HG03064 (cell line): ENCODE measurements at regions not wholly inside any gene's neighbourhood (a gene's known extent, or its start where the extent isn't known, plus 50 kb on each side); places are given as distances from the start of the nearest gene placed in this dataset.
A peak's percentile ranks its signal among the peaks of the same experiment; 100 is the strongest.

Experiments
- ATAC-seq: cut with Tn5 transposase; IDR thresholded peaks from one replicate; pipeline ENCODE4 v1.9.1; 2021; ENCODE audit warnings: low read depth; ENCODE audit not compliant: unreplicated experiment

GRCh38 chr5:110027527-110028322 lies 338.0 kb downstream of the MAN2A1 start:
- ATAC-seq = no peak

- no peak for ATAC-seq
Measured at GRCh38 chr5:110031402-110032140, 341.8 kb downstream of the MAN2A1 start.

- no peak for ATAC-seq
Measured at GRCh38 chr5:110032376-110032775, 342.6 kb downstream of the MAN2A1 start.

GRCh38 chr5:110034056-110034600 lies 344.4 kb downstream of the MAN2A1 start:
- no peak for ATAC-seq

- no peak for ATAC-seq
Measured at GRCh38 chr5:110038297-110038997, 348.7 kb downstream of the MAN2A1 start.

- no peak for ATAC-seq
Measured at GRCh38 chr5:110040178-110040577, 350.5 kb downstream of the MAN2A1 start.

- ATAC-seq = no peak
Measured at GRCh38 chr5:110043025-110043424, 353.3 kb downstream of the MAN2A1 start.

- no peak for ATAC-seq
Measured at GRCh38 chr5:110045158-110045557, 355.4 kb downstream of the MAN2A1 start.

- ATAC-seq = no peak
Measured at GRCh38 chr5:110048491-110048890, 358.8 kb downstream of the MAN2A1 start.

GRCh38 chr5:110049816-110050215 lies 360.1 kb downstream of the MAN2A1 start:
- ATAC-seq = no peak

GRCh38 chr5:110050640-110051345 lies 361.1 kb downstream of the MAN2A1 start:
- no peak for ATAC-seq

GRCh38 chr5:110053205-110053604 lies 363.5 kb downstream of the MAN2A1 start:
- no peak for ATAC-seq

GRCh38 chr5:110053824-110054223 lies 364.1 kb downstream of the MAN2A1 start:
- ATAC-seq = peak; percentile 33

GRCh38 chr5:110054240-110054639 lies 364.5 kb downstream of the MAN2A1 start:
- ATAC-seq = peak; percentile 79

GRCh38 chr5:110055302-110055701 lies 365.6 kb downstream of the MAN2A1 start:
- ATAC-seq = no peak

- no peak for ATAC-seq
Measured at GRCh38 chr5:110056580-110057114, 366.9 kb downstream of the MAN2A1 start.

GRCh38 chr5:110058175-110058574 lies 368.4 kb downstream of the MAN2A1 start:
- ATAC-seq = no peak

GRCh38 chr5:110062246-110062645 lies 372.5 kb downstream of the MAN2A1 start:
- no peak for ATAC-seq

- ATAC-seq = no peak
Measured at GRCh38 chr5:110063640-110064602, 374.2 kb downstream of the MAN2A1 start.
